ENCODE measurements at regions not wholly inside any gene's neighbourhood (a gene's known extent, or its start where the extent isn't known, plus 50 kb on each side); places are given as distances from the start of the nearest gene placed in this dataset.

DNA sequence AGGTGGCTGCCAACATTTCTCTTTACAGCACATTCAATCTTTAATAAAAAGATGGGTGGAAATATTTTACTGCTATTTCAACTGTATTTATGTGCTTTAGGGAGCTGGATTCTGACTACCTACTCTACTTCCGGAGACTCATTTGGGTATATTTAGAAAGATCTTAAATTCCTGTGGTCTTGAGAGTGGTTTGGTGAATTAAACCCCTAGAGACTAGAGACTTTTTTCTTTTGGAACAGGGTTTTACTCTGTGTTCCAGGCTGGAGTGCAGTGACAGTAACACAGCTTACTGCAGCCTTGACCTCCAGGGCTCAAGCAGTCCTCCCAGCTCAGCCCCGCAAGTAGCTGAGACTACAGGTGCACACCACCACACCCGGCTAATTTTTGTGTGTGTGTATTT, 79.0 kb upstream of the HABP2 start:
- H3K4me3 Mint-ChIP-seq: no peak overlapping the region
- H3K4me1 Mint-ChIP-seq: no peaks in the 10 kb centered on the region

DNA sequence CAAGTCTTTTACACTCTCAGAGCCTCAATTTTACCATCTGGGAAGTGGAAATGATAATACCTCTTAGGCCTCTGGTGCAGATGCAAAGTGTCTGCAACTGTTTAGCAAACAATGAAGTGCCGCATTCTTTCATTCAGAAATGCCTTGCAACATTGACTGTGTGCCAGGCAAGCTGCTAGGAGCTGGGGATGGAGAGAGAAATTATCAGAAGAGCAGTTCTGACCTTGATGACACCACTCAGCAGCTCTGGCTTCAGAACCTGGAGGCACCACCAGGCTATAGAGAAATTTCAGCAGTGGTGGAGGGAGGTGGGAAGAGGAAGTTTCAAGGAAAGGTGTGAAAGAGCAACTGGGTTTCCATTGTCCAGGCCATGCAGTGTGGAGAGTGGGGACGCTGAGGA, 78.1 kb upstream of the HABP2 start:
- Mint-ChIP-seq H3K4me3 (no peak overlapping the region), H3K4me1 (no peaks in the 10 kb centered on the region), H3K27ac (peak overlapping the region in 1 of 7 donors; percentile 6), H3K9me3 (peaks cover 7 to 19% (median 13%) of the 10 kb centered on the region in 7 donors), H3K36me3 (peaks cover 0 to 3% of the 10 kb centered on the region in 2 donors), H3K27me3 (ENCODE audit: low read depth in 3 of 3) (peaks cover 2 to 5% (median 4%) of the 10 kb centered on the region in 3 donors)
- TF ChIP-seq, protein P1, sequence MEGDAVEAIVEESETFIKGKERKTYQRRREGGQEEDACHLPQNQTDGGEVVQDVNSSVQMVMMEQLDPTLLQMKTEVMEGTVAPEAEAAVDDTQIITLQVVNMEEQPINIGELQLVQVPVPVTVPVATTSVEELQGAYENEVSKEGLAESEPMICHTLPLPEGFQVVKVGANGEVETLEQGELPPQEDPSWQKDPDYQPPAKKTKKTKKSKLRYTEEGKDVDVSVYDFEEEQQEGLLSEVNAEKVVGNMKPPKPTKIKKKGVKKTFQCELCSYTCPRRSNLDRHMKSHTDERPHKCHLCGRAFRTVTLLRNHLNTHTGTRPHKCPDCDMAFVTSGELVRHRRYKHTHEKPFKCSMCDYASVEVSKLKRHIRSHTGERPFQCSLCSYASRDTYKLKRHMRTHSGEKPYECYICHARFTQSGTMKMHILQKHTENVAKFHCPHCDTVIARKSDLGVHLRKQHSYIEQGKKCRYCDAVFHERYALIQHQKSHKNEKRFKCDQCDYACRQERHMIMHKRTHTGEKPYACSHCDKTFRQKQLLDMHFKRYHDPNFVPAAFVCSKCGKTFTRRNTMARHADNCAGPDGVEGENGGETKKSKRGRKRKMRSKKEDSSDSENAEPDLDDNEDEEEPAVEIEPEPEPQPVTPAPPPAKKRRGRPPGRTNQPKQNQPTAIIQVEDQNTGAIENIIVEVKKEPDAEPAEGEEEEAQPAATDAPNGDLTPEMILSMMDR (IDR thresholded peaks at IDR 0.05): no peak
- Histone ChIP-seq H3K27me3 (ENCODE audit: control insufficient read depth in 2 of 2, insufficient read depth in 2 of 2, low read length in 2 of 2) (no peaks in the 10 kb centered on the region), H3K36me3 (replicated peaks in 1 of 2; ENCODE audit: control insufficient read depth in 1 of 2, insufficient read depth in 2 of 2, low read length in 2 of 2) (no peaks in the 10 kb centered on the region), H3K79me2 (ENCODE audit: insufficient read depth, low read length) (no peaks in the 10 kb centered on the region), H3K4me3 (replicated peaks in 1 of 3; ENCODE audit: low read depth in 2 of 3, low read length in 3 of 3) (no peak overlapping the region), H3K4me2 (replicated peaks; ENCODE audit: extremely low read depth, low read length, poor library complexity, severe bottlenecking) (no peak overlapping the region), H3K27ac (ENCODE audit: low read depth in 1 of 2, low read length in 2 of 2) (no peak overlapping the region), H3K4me1 (ENCODE audit: control insufficient read depth in 1 of 2, insufficient read depth in 2 of 2, low read length in 2 of 2) (no peaks in the 10 kb centered on the region), H2AFZ (ENCODE audit: insufficient read depth, low read depth, low read length, poor library complexity, severe bottlenecking) (no peak overlapping the region), H4K20me1 (ENCODE audit: insufficient read depth, low read length) (no peaks in the 10 kb centered on the region), H3K9ac (ENCODE audit: insufficient read depth, low read length, poor library complexity, severe bottlenecking) (no peak overlapping the region), H3K9me3 (replicated peaks in 1 of 2; ENCODE audit: control insufficient read depth in 1 of 2, insufficient read depth in 1 of 2, low read length in 2 of 2) (peaks cover 13 to 19% of the 10 kb centered on the region in 2 donors)
- DNase-seq: no peak
- intact Hi-C loops (cut with micrococcal nuclease): no loop called here
- 95% methylated on average over 2 of the region's 2 CpGs for WGBS (ENCODE audit: insufficient coverage)

More for the DNA sequence above, 79.0 kb upstream of the HABP2 start:
- Histone ChIP-seq H3K4me1 (ENCODE audit: control insufficient read depth in 1 of 2, insufficient read depth in 2 of 2, low read length in 2 of 2) (no peaks in the 10 kb centered on the region), H3K27me3 (ENCODE audit: control insufficient read depth in 2 of 2, insufficient read depth in 2 of 2, low read length in 2 of 2) (no peaks in the 10 kb centered on the region), H2AFZ (ENCODE audit: insufficient read depth, low read depth, low read length, poor library complexity, severe bottlenecking) (no peak overlapping the region), H3K36me3 (replicated peaks in 1 of 2; ENCODE audit: control insufficient read depth in 1 of 2, insufficient read depth in 2 of 2, low read length in 2 of 2) (no peaks in the 10 kb centered on the region), H3K79me2 (ENCODE audit: insufficient read depth, low read length) (no peaks in the 10 kb centered on the region), H3K4me2 (replicated peaks; ENCODE audit: extremely low read depth, low read length, poor library complexity, severe bottlenecking) (no peak overlapping the region), H3K9me3 (replicated peaks in 1 of 2; ENCODE audit: control insufficient read depth in 1 of 2, insufficient read depth in 1 of 2, low read length in 2 of 2) (peaks cover 4 to 10% of the 10 kb centered on the region in 2 donors), H3K27ac (ENCODE audit: low read depth in 1 of 2, low read length in 2 of 2) (no peak overlapping the region), H4K20me1 (ENCODE audit: insufficient read depth, low read length) (no peaks in the 10 kb centered on the region), H3K4me3 (replicated peaks in 1 of 3; ENCODE audit: low read depth in 2 of 3, low read length in 3 of 3) (no peak overlapping the region), H3K9ac (ENCODE audit: insufficient read depth, low read length, poor library complexity, severe bottlenecking) (no peak overlapping the region)
- whole genome bisulfite sequencing (ENCODE audit: insufficient coverage): no CpG with 5 or more reads among the region's 3 CpGs
- Mint-ChIP-seq H3K9me3 (peaks cover 0 to 10% (median 4%) of the 10 kb centered on the region in 7 donors), H3K36me3 (no peaks in the 10 kb centered on the region), H3K27me3 (ENCODE audit: low read depth in 3 of 3) (peaks cover 2 to 5% (median 4%) of the 10 kb centered on the region in 3 donors), H3K27ac (no peak overlapping the region)
- TF ChIP-seq, protein P1 (IDR thresholded peaks at IDR 0.05): no peak
- DNase-seq: no peak
- intact Hi-C loops (cut with micrococcal nuclease): no loop called here

Data from CD14-positive monocyte (primary cell).